Sciatic nerve (tissue), 2 donors: ENCODE measurements at regions not wholly inside any gene's neighbourhood (a gene's known extent, or its start where the extent isn't known, plus 50 kb on each side); places are given as distances from the start of the nearest gene placed in this dataset.

Experiments used
- ATAC-seq: fragments of 200-7000 bp; cut with Tn5 transposase; one replicate; pipeline ENCODE4 v1.9.1; 2020; ENCODE audit warnings: mild to moderate bottlenecking, moderate library complexity
- DNase-seq: peaks from one replicate; pipeline ENCODE4 v3.0.0-alpha.2; 2020; ENCODE audit warnings: low spot score
- intact Hi-C: fragments of 100-400 bp; cut with DNase I; formaldehyde crosslinking; loops from one replicate; pipeline ENCODE4 v1.14.2; 2022
- donor health status: DM: no; HTN: no; CAD: no.
- donor health status: DM: no; HTN: no; CAD: no.

GRCh38 chr4:132228676-132229075 is 920.4 kb upstream of the PCDH10 start:
- ATAC-seq (no peak), DNase-seq (no peak)
- intact Hi-C loops = no loop called here

- intact Hi-C loops = no loop called here
- ATAC-seq (no peak), DNase-seq (no peak)
Observed at GRCh38 chr4:132230025-132230424, 919.1 kb upstream of the PCDH10 start.

GRCh38 chr4:132238697-132239096 is 910.4 kb upstream of the PCDH10 start:
- intact Hi-C loops = no loop called here
- DNase-seq = no peak
- ATAC-seq = no peak

GRCh38 chr4:132240081-132240480 is 909.0 kb upstream of the PCDH10 start:
- ATAC-seq = no peak
- no peak for DNase-seq
- intact Hi-C loops = no loop called here

GRCh38 chr4:132245319-132245718 is 903.8 kb upstream of the PCDH10 start:
- DNase-seq (no peak), ATAC-seq (no peak)
- intact Hi-C loops = no loop called here

GRCh38 chr4:132264176-132264575 is 884.9 kb upstream of the PCDH10 start:
- no peak for ATAC-seq
- no peak for DNase-seq
- intact Hi-C loops = no loop called here

GRCh38 chr4:132266374-132266773 is 882.7 kb upstream of the PCDH10 start:
- ATAC-seq (no peak), DNase-seq (no peak)
- intact Hi-C loops = no loop called here

- intact Hi-C loops = no loop called here
- ATAC-seq = no peak
Observed at GRCh38 chr4:132267321-132267720, 881.8 kb upstream of the PCDH10 start.

GRCh38 chr4:132269303-132269990 is 879.6 kb upstream of the PCDH10 start:
- no peak for ATAC-seq
- no peak for DNase-seq
- intact Hi-C loops = no loop called here

More at GRCh38 chr4:132267321-132267720, 881.8 kb upstream of the PCDH10 start:
- DNase-seq = no peak

GRCh38 chr4:132275583-132276121 is 873.4 kb upstream of the PCDH10 start:
- DNase-seq (no peak), ATAC-seq (no peak)
- intact Hi-C loops = no loop called here

GRCh38 chr4:132276185-132276584 is 872.9 kb upstream of the PCDH10 start:
- intact Hi-C loops = no loop called here
- DNase-seq = no peak
- no peak for ATAC-seq

GRCh38 chr4:132276989-132277388 is 872.1 kb upstream of the PCDH10 start:
- intact Hi-C loops = no loop called here
- DNase-seq (no peak), ATAC-seq (no peak)

GRCh38 chr4:132281733-132282132 is 867.4 kb upstream of the PCDH10 start:
- intact Hi-C loops = no loop called here
- ATAC-seq (no peak), DNase-seq (no peak)

GRCh38 chr4:132284910-132285426 is 864.1 kb upstream of the PCDH10 start:
- no peak for DNase-seq
- intact Hi-C loops = no loop called here

GRCh38 chr4:132297346-132297745 is 851.7 kb upstream of the PCDH10 start:
- DNase-seq (no peak), ATAC-seq (no peak)
- intact Hi-C loops = no loop called here

More at GRCh38 chr4:132284910-132285426, 864.1 kb upstream of the PCDH10 start:
- ATAC-seq = no peak

- DNase-seq (no peak), ATAC-seq (no peak)
- intact Hi-C loops = no loop called here
Observed at GRCh38 chr4:132299841-132300240, 849.3 kb upstream of the PCDH10 start.

- DNase-seq = no peak
- no peak for ATAC-seq
- intact Hi-C loops = no loop called here
Observed at GRCh38 chr4:132312521-132312920, 836.6 kb upstream of the PCDH10 start.

- ATAC-seq (no peak), DNase-seq (no peak)
- intact Hi-C loops = no loop called here
Observed at GRCh38 chr4:132313852-132314251, 835.2 kb upstream of the PCDH10 start.

GRCh38 chr4:132316738-132317137 is 832.4 kb upstream of the PCDH10 start:
- DNase-seq (no peak), ATAC-seq (no peak)
- intact Hi-C loops = no loop called here

GRCh38 chr4:132317923-132318322 is 831.2 kb upstream of the PCDH10 start:
- ATAC-seq = no peak
- no peak for DNase-seq
- intact Hi-C loops = no loop called here

- intact Hi-C loops = no loop called here
- DNase-seq (no peak), ATAC-seq (no peak)
Observed at GRCh38 chr4:132328761-132329160, 820.3 kb upstream of the PCDH10 start.
